ENCODE measurements at regions not wholly inside any gene's neighbourhood (a gene's known extent, or its start where the extent isn't known, plus 50 kb on each side); places are given as distances from the start of the nearest gene placed in this dataset.

DNA sequence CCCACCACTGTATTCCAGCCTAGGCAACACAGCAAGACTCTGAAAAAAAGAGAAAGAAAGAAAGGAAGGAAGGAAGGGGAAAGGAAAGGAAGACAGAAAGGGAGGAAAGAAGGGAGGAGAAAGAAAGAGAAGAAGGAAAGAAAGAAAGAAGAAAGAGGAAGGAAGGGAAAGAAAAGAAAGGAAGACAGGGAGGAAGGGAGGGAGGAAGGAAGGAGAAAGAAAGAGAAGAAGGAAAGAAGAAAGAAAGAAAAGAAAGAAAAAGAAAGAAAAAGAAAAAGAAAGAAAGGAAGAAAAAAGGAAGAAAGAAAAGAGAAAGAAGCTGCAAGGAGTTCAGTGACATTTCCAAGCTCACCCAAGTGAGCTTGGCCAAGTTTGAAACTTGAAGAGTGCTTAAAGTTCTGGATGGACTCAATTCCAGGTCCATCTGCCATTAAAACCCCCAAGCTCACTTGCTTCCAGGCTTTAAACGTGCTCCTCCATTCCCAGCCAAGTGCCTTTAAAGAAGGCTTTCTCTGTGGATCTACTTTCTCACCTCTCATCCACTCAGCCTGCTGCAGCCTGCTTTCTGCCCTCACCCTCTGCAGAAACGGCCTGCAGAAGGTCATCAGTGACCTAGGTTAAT lies 101.5 kb downstream of the VCPKMT start:
- Mint-ChIP-seq H3K4me1 (ENCODE audit: low read depth) (peaks cover 27% of the 10 kb centered on the region), H3K36me3 (ENCODE audit: low read depth) (no peaks in the 10 kb centered on the region), H3K27ac (ENCODE audit: unreplicated experiment) (no peak overlapping the region), H3K27me3 (ENCODE audit: low read depth) (no peaks in the 10 kb centered on the region), H3K4me3 (ENCODE audit: unreplicated experiment) (no peak overlapping the region), H3K9me3 (ENCODE audit: low read depth) (peaks cover 8% of the 10 kb centered on the region)
- no peak for TF ChIP-seq CTCF (IDR thresholded peaks at IDR 0.05)
- DNase-seq (ENCODE audit: low spot score), result no peak

DNA sequence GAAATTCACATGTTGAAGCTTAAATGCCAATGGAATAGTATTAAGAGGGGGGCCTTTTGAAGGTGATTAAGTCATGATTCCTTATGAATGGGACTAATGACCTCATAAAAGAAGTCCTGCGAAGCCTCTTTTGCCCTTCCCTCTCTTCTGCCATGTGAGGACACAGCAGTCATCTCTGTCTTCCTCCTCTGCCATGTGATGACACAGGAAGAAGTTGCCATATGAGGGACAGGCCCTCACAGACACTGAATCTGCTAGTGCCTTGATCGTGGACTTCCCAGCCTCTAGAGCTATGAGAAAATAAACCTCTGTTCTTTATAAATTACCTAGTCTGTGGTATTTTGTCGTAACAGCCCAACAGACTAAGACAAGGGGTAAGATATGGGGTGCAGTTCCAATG lies 100.7 kb downstream of the VCPKMT start:
- DNase-seq (ENCODE audit: low spot score), result no peak
- no peaks in the 10 kb centered on the region for H3K27me3 Mint-ChIP-seq (ENCODE audit: low read depth)
- peak overlapping the region; percentile 14 for H3K27ac Mint-ChIP-seq (ENCODE audit: unreplicated experiment)
- no peak overlapping the region for H3K4me3 Mint-ChIP-seq (ENCODE audit: unreplicated experiment)
- no peak for TF ChIP-seq CTCF (IDR thresholded peaks at IDR 0.05)
- peaks cover 2% of the 10 kb centered on the region for H3K36me3 Mint-ChIP-seq (ENCODE audit: low read depth)
- H3K9me3 Mint-ChIP-seq (ENCODE audit: low read depth), result peaks cover 13% of the 10 kb centered on the region
- peaks cover 35% of the 10 kb centered on the region for H3K4me1 Mint-ChIP-seq (ENCODE audit: low read depth)

- Mint-ChIP-seq H3K4me3 (ENCODE audit: unreplicated experiment) (no peak overlapping the region), H3K27ac (ENCODE audit: unreplicated experiment) (peak overlapping the region; percentile 96), H3K27me3 (ENCODE audit: low read depth) (no peaks in the 10 kb centered on the region), H3K36me3 (ENCODE audit: low read depth) (peaks cover 2% of the 10 kb centered on the region), H3K4me1 (ENCODE audit: low read depth) (peaks cover 56% of the 10 kb centered on the region), H3K9me3 (ENCODE audit: low read depth) (peaks cover 13% of the 10 kb centered on the region)
- no peak for TF ChIP-seq CTCF (IDR thresholded peaks at IDR 0.05)
- DNase-seq (ENCODE audit: low spot score), result no peak
Measured at GRCh38 chr14:50018201-50018932, 98.0 kb downstream of the VCPKMT start.

DNA sequence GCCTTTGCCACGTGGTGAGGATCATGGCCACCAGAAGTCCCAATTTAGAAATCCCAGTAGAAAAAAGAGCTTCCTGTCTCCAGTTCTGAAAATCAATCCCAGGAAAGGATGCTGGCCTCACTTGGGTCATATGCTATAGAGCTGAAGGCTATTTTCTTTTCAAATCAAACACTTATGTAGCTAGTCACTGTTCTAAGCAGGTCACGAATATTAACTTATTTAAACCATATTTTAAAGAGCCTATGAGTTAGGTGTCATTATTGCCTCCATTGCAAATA lies 97.5 kb downstream of the VCPKMT start:
- no peak overlapping the region for H3K4me3 Mint-ChIP-seq (ENCODE audit: unreplicated experiment)
- H3K36me3 Mint-ChIP-seq (ENCODE audit: low read depth), result peaks cover 2% of the 10 kb centered on the region
- no peak for DNase-seq (ENCODE audit: low spot score)
- no peak for TF ChIP-seq CTCF (IDR thresholded peaks at IDR 0.05)
- peak overlapping the region; percentile 96 for H3K27ac Mint-ChIP-seq (ENCODE audit: unreplicated experiment)
- H3K4me1 Mint-ChIP-seq (ENCODE audit: low read depth), result peaks cover 61% of the 10 kb centered on the region
- no peaks in the 10 kb centered on the region for H3K27me3 Mint-ChIP-seq (ENCODE audit: low read depth)
- H3K9me3 Mint-ChIP-seq (ENCODE audit: low read depth), result peaks cover 13% of the 10 kb centered on the region

- peaks cover 14% of the 10 kb centered on the region for H3K9me3 Mint-ChIP-seq (ENCODE audit: low read depth)
- H3K4me3 Mint-ChIP-seq (ENCODE audit: unreplicated experiment), result no peak overlapping the region
- H3K4me1 Mint-ChIP-seq (ENCODE audit: low read depth), result peaks cover 72% of the 10 kb centered on the region
Measured at GRCh38 chr14:50020184-50020583, 96.2 kb downstream of the VCPKMT start.

More at GRCh38 chr14:50020184-50020583, 96.2 kb downstream of the VCPKMT start:
- Mint-ChIP-seq H3K27me3 (ENCODE audit: low read depth) (no peaks in the 10 kb centered on the region), H3K36me3 (ENCODE audit: low read depth) (peaks cover 2% of the 10 kb centered on the region), H3K27ac (ENCODE audit: unreplicated experiment) (peak overlapping the region; percentile 95)
- DNase-seq (ENCODE audit: low spot score), result no peak
- TF ChIP-seq CTCF (IDR thresholded peaks at IDR 0.05), result no peak
